GM12878 (cell line): ENCODE measurements at regions not wholly inside any gene's neighbourhood (a gene's known extent, or its start where the extent isn't known, plus 50 kb on each side); places are given as distances from the start of the nearest gene placed in this dataset.

ENCODE experiments used
- ATAC-seq: fragments of 200-7000 bp; cut with Tn5 transposase; 3 replicates; pipeline ENCODE4 v1.9.1; 2020; ENCODE audit warnings: mild to moderate bottlenecking, moderate library complexity
- BruUV-seq: library from RNA; stranded (reverse); fragments of 400-500 nt; replicated peaks from 2 replicates; lab custom pipeline; 2021; lab: Mats Ljungman, UMichigan
- CTCF ChIA-PET: fragments of 300-600 bp; sonication (Branson Sonifier 250); formaldehyde crosslinking; extraction: SDS; loops from one replicate; lab custom pipeline; 2021; ENCODE audit warnings: inconsistent platforms; lab: Yijun Ruan, JAX
- POLR2A ChIA-PET: fragments of 350-600 bp; formaldehyde crosslinking; extraction: SDS; loops from one replicate; lab custom pipeline; 2021; ENCODE audit warnings: inconsistent platforms; lab: Charles Lee
- RAD21 ChIA-PET: fragments of 300-600 bp; sonication (Branson Sonifier 250); formaldehyde crosslinking; loops from one replicate; lab custom pipeline; 2023; ENCODE audit warnings: antibody characterized with exemption; ENCODE audit not compliant: unreplicated experiment; lab: Charles Lee
- SMC1A ChIA-PET: fragments of 300-600 bp; sonication (Branson Sonifier 250); formaldehyde crosslinking; loops from one replicate; lab custom pipeline; 2023; ENCODE audit not compliant: unreplicated experiment, uncharacterized antibody; lab: Charles Lee
- DNase-seq: peaks from one replicate; pipeline ENCODE4 v3.0.0-alpha.2; 2011; ENCODE audit warnings: low read depth, low spot score
- FAIRE-seq: peaks from 3 replicates; lab custom pipeline; 2011; peaks lifted over from hg19 to GRCh38; lab: Jason Lieb, UNC
- H2AFZ ChIP-seq: 2 replicates; pipeline ENCODE4 v1.6.0; 2011; ENCODE audit warnings: low read depth, low read length, control low read depth; ENCODE audit not compliant: control insufficient read depth
- H3K27ac ChIP-seq: 2 replicates; pipeline ENCODE4 v1.5.1; 2011; ENCODE audit warnings: control low read depth; ENCODE audit not compliant: control insufficient read depth, insufficient read depth
- H3K27me3 ChIP-seq, 2 experiments: replicated peaks in 1 of 2; 2 replicates each; pipeline versions ENCODE4 v1.6.0 to v1.6.1; 2011; ENCODE audit warnings: low read length in 1 of 2; ENCODE audit not compliant: control insufficient read depth in 2 of 2, insufficient read depth in 2 of 2
- H3K36me3 ChIP-seq, 2 experiments: 2 replicates each; pipeline ENCODE4 v1.5.1; 2011; ENCODE audit warnings: low read length in 1 of 2; ENCODE audit not compliant: control insufficient read depth in 2 of 2, insufficient read depth in 2 of 2
- H3K4me1 ChIP-seq: 2 replicates; pipeline ENCODE4 v1.6.1; 2011; ENCODE audit warnings: mild to moderate bottlenecking, low read length, moderate library complexity, mixed read lengths; ENCODE audit not compliant: control insufficient read depth, insufficient read depth
- H3K4me2 ChIP-seq: 2 replicates; pipeline ENCODE4 v1.6.0; 2011; ENCODE audit warnings: control low read depth; ENCODE audit not compliant: control insufficient read depth, insufficient read depth
- H3K4me3 ChIP-seq: fragments of 200-600 bp; sonication (generic); 2 replicates; pipeline ENCODE4 v1.5.1; 2016
- H3K79me2 ChIP-seq: 2 replicates; pipeline ENCODE4 v1.6.0; 2011; ENCODE audit warnings: low read length; ENCODE audit not compliant: control insufficient read depth, insufficient read depth
- H3K9ac ChIP-seq: 2 replicates; pipeline ENCODE4 v1.8.0; 2011; ENCODE audit warnings: low read length, control low read depth, mixed read lengths; ENCODE audit not compliant: control insufficient read depth, insufficient read depth
- H3K9me3 ChIP-seq: replicated peaks from 3 replicates; pipeline ENCODE4 v1.5.1; 2011; ENCODE audit warnings: mild to moderate bottlenecking, low read length; ENCODE audit not compliant: control insufficient read depth, insufficient read depth
- H4K20me1 ChIP-seq: 2 replicates; pipeline ENCODE4 v1.6.0; 2011; ENCODE audit not compliant: control insufficient read depth, insufficient read depth
- GABPA ChIP-seq: IDR thresholded peaks from 2 replicates; pipeline ENCODE4 v1.6.1; 2014; ENCODE audit warnings: antibody characterized with exemption, low read depth, mild to moderate bottlenecking, inconsistent platforms
- JUND ChIP-seq: IDR thresholded peaks from 2 replicates; pipeline ENCODE4 v1.6.1; 2012; ENCODE audit warnings: low read depth, mild to moderate bottlenecking, low read length, improper control_type of control experiment, moderate library complexity
- MLLT1 ChIP-seq: fragments of 450-650 bp; IDR thresholded peaks from 2 replicates; pipeline ENCODE4 v1.6.1; 2016; ENCODE audit warnings: mild to moderate bottlenecking
- PBX3 ChIP-seq: IDR thresholded peaks from 2 replicates; pipeline ENCODE4 v1.6.1; 2011; ENCODE audit warnings: mild to moderate bottlenecking, low read depth, low read length, moderate library complexity; ENCODE audit not compliant: insufficient replicate concordance
- RBBP5 ChIP-seq: fragments of 200-600 bp; sonication (generic); conservative IDR thresholded peaks from 2 replicates; pipeline ENCODE4 v1.6.1; 2016
- RCOR1 ChIP-seq: conservative IDR thresholded peaks from 2 replicates; pipeline ENCODE4 v1.6.1; 2012; ENCODE audit warnings: low read depth, low read length, improper control_type of control experiment
- RELA ChIP-seq: fragments of 450-650 bp; IDR thresholded peaks from 2 replicates; pipeline ENCODE4 v1.8.0; 2014; ENCODE audit warnings: borderline replicate concordance; ENCODE audit not compliant: partially characterized antibody
- SIN3A ChIP-seq: IDR thresholded peaks from 2 replicates; pipeline ENCODE4 v1.6.1; 2012; ENCODE audit warnings: low read depth, low read length, improper control_type of control experiment
- SKIL ChIP-seq: fragments of 450-650 bp; IDR thresholded peaks from 2 replicates; pipeline ENCODE4 v1.6.1; 2017; ENCODE audit warnings: mild to moderate bottlenecking, low read depth, inconsistent platforms; ENCODE audit not compliant: poor library complexity, severe bottlenecking
- TARDBP ChIP-seq: IDR thresholded peaks from 2 replicates; pipeline ENCODE4 v1.6.1; 2016; ENCODE audit warnings: borderline replicate concordance
- ZNF384 ChIP-seq: IDR thresholded peaks from 2 replicates; pipeline ENCODE4 v1.6.1; 2012; ENCODE audit warnings: low read depth, mild to moderate bottlenecking, low read length, improper control_type of control experiment, borderline replicate concordance
- ZNF592 ChIP-seq: fragments of 450-650 bp; IDR thresholded peaks from 2 replicates; pipeline ENCODE4 v1.6.1; 2017; ENCODE audit warnings: mild to moderate bottlenecking, moderate library complexity
- WGBS: methylation state at CpG from one replicate; pipeline ENCODE4 v1.1.6; 2016; ENCODE audit warnings: low lambda C conversion rate; ENCODE audit not compliant: insufficient replicate concordance, insufficient coverage; ENCODE audit errors: missing lambda C conversion rate; 5-methylcytosine and 5-hydroxymethylcytosine counted together
- in situ Hi-C: fragments of 300-500 bp; cut with MboI; formaldehyde crosslinking; loops from 9 replicates; pipeline ENCODE4 v1.14.3; 2018; ENCODE audit warnings: mixed read lengths
- intact Hi-C: fragments of 100-400 bp; cut with micrococcal nuclease; formaldehyde crosslinking; loops from one replicate; pipeline ENCODE4 v1.14.2; 2022; ENCODE audit not compliant: unreplicated experiment

- no peak for FAIRE-seq
- whole genome bisulfite sequencing, result 88% methylated on average over 3 of the region's 3 CpGs
- H3K4me3 ChIP-seq, result no peak overlapping the region
- ChIA-PET SMC1A (interaction anchor here (1.3 kb wide), 2 partner anchors 11 to 17 kb away, joined by 3 to 4 read pairs; no protein-coding TSS in a partner anchor), RAD21 (no interaction called here), POLR2A (no interaction called here), CTCF (no interaction called here)
- TF ChIP-seq ZNF384 (no peak), ZNF592 (no peak), RCOR1 (no peak), MLLT1 (no peak), JUND (no peak), SKIL (no peak), PBX3 (no peak), TARDBP (no peak), SIN3A (no peak), RBBP5 (no peak), RELA (no peak), GABPA (no peak)
- no peak for DNase-seq
- H2AFZ ChIP-seq, result no peak overlapping the region
- H3K9me3 ChIP-seq, result no peaks in the 10 kb centered on the region
- no peak for ATAC-seq
- BruUV-seq, result no TSS peak
- H3K36me3 ChIP-seq, result no peaks in the 10 kb centered on the region
- intact Hi-C loops (no loop called here), in situ Hi-C loops (no loop called here)
- H3K79me2 ChIP-seq, result no peaks in the 10 kb centered on the region
- no peaks in the 10 kb centered on the region for H4K20me1 ChIP-seq
- no peaks in the 10 kb centered on the region for H3K27me3 ChIP-seq
- H3K4me1 ChIP-seq, result no peaks in the 10 kb centered on the region
- H3K9ac ChIP-seq, result no peak overlapping the region
- no peak overlapping the region for H3K27ac ChIP-seq
- H3K4me2 ChIP-seq, result no peak overlapping the region
Observed at GRCh38 chr12:75865315-75865714, 166.3 kb downstream of the PHLDA1 start.
